ENCODE measurements at regions not wholly inside any gene's neighbourhood (a gene's known extent, or its start where the extent isn't known, plus 50 kb on each side); places are given as distances from the start of the nearest gene placed in this dataset.

DNA sequence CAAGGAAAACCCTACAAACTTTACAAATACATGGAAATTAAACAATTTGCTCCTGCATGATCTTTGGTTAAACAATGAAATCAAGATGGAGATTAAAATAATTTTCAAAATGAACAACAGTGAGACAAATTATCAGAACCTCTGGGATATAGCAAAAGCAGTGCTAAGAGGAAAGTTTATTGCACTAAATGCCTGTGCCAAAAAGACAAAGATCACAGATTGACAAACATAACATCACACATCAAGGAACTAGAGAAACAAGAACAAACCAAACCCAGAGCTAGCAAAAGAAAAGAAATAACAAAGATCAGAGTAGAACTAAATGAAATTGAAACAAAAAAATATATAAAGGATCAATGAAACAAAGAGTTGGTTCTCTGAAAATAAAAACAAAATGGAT lies 95.2 kb upstream of the FBXO11 start:
- H3K27ac ChIP-seq (ENCODE audit: extremely low read length, insufficient read depth, low read length) = no peak overlapping the region
- intact Hi-C loops (cut with micrococcal nuclease; ENCODE audit: unreplicated experiment) = no loop called here
- POLR2A ChIA-PET = no interaction called here
- in situ Hi-C loops (cut with HindIII; ENCODE audit: extremely low pct_ligation_motif_present, low pct_unique_long_range_greater_than_20kb) = no loop called here
- no peaks in the 10 kb centered on the region for H4K20me1 ChIP-seq (ENCODE audit: insufficient read depth, low read length)
- H3K4me2 ChIP-seq (ENCODE audit: low read depth, low read length) = no peak overlapping the region
- no peaks in the 10 kb centered on the region for H3K79me2 ChIP-seq (ENCODE audit: insufficient read depth, low read length)
- ATAC-seq (no peak), DNase-seq (ENCODE audit: low spot score) (no peak), FAIRE-seq (no peak)
- no peaks in the 10 kb centered on the region for H3K9me3 ChIP-seq (ENCODE audit: low read length)
- H3K4me1 ChIP-seq (ENCODE audit: insufficient read depth, low read length) = peaks cover 7% of the 10 kb centered on the region
- no peak overlapping the region for H3K9ac ChIP-seq (ENCODE audit: insufficient read depth, low read depth, low read length)
- H3K4me3 ChIP-seq (replicated peaks in 1 of 3; ENCODE audit: insufficient read depth in 1 of 3, low read depth in 2 of 3, low read length in 3 of 3) = no peak overlapping the region
- H2AFZ ChIP-seq (ENCODE audit: low read length) = no peak overlapping the region
- no peaks in the 10 kb centered on the region for H3K27me3 ChIP-seq (ENCODE audit: control insufficient read depth in 1 of 2, insufficient read depth in 2 of 2, low read length in 2 of 2)
- CTCF ChIA-PET (ENCODE audit: low intra/inter-chr PET ratio, low total read pairs) = no interaction called here
- no TSS peak for BruUV-seq (replicated peaks)
- no peaks in the 10 kb centered on the region for H3K36me3 ChIP-seq (replicated peaks in 1 of 2; ENCODE audit: control insufficient read depth in 1 of 2, insufficient read depth in 2 of 2, low read length in 2 of 2)
- no peak for TF ChIP-seq ZEB1 (IDR thresholded peaks at IDR 0.05; ENCODE audit: insufficient replicate concordance, low read depth)
- TF ChIP-seq SSRP1 (CRISPR knock-in tag; IDR thresholded peaks at IDR 0.05) = no peak
- TF ChIP-seq MEIS2 (CRISPR knock-in tag; IDR thresholded peaks at IDR 0.05) = no peak
- TF ChIP-seq BRD4 (CRISPR knock-in tag; IDR thresholded peaks at IDR 0.05) = no peak
- TF ChIP-seq NR2F6 (IDR thresholded peaks at IDR 0.05) = no peak
- no peak for TF ChIP-seq NR2F6 (CRISPR knock-in tag; IDR thresholded peaks at IDR 0.05)
- TF ChIP-seq LCORL (IDR thresholded peaks at IDR 0.05) = no peak
- TF ChIP-seq LCORL (CRISPR knock-in tag; IDR thresholded peaks at IDR 0.05) = no peak
- no peak for TF ChIP-seq ZNF737 (CRISPR knock-in tag; IDR thresholded peaks at IDR 0.05; ENCODE audit: borderline replicate concordance)
- no peak for TF ChIP-seq ZNF253 (CRISPR knock-in tag; IDR thresholded peaks at IDR 0.05; ENCODE audit: borderline replicate concordance)
- TF ChIP-seq JDP2 (CRISPR knock-in tag; IDR thresholded peaks at IDR 0.05; ENCODE audit: borderline replicate concordance) = no peak
- TF ChIP-seq, protein P1, sequence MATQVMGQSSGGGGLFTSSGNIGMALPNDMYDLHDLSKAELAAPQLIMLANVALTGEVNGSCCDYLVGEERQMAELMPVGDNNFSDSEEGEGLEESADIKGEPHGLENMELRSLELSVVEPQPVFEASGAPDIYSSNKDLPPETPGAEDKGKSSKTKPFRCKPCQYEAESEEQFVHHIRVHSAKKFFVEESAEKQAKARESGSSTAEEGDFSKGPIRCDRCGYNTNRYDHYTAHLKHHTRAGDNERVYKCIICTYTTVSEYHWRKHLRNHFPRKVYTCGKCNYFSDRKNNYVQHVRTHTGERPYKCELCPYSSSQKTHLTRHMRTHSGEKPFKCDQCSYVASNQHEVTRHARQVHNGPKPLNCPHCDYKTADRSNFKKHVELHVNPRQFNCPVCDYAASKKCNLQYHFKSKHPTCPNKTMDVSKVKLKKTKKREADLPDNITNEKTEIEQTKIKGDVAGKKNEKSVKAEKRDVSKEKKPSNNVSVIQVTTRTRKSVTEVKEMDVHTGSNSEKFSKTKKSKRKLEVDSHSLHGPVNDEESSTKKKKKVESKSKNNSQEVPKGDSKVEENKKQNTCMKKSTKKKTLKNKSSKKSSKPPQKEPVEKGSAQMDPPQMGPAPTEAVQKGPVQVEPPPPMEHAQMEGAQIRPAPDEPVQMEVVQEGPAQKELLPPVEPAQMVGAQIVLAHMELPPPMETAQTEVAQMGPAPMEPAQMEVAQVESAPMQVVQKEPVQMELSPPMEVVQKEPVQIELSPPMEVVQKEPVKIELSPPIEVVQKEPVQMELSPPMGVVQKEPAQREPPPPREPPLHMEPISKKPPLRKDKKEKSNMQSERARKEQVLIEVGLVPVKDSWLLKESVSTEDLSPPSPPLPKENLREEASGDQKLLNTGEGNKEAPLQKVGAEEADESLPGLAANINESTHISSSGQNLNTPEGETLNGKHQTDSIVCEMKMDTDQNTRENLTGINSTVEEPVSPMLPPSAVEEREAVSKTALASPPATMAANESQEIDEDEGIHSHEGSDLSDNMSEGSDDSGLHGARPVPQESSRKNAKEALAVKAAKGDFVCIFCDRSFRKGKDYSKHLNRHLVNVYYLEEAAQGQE (IDR thresholded peaks at IDR 0.05; ENCODE audit: borderline replicate concordance in 1 of 2, low read depth in 1 of 2, low read length in 2 of 2) = no peak
- TF ChIP-seq, protein P2, sequence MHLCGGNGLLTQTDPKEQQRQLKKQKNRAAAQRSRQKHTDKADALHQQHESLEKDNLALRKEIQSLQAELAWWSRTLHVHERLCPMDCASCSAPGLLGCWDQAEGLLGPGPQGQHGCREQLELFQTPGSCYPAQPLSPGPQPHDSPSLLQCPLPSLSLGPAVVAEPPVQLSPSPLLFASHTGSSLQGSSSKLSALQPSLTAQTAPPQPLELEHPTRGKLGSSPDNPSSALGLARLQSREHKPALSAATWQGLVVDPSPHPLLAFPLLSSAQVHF (CRISPR knock-in tag; IDR thresholded peaks at IDR 0.05) = no peak
